ENCODE measurements at regions not wholly inside any gene's neighbourhood (a gene's known extent, or its start where the extent isn't known, plus 50 kb on each side); places are given as distances from the start of the nearest gene placed in this dataset.

DNA sequence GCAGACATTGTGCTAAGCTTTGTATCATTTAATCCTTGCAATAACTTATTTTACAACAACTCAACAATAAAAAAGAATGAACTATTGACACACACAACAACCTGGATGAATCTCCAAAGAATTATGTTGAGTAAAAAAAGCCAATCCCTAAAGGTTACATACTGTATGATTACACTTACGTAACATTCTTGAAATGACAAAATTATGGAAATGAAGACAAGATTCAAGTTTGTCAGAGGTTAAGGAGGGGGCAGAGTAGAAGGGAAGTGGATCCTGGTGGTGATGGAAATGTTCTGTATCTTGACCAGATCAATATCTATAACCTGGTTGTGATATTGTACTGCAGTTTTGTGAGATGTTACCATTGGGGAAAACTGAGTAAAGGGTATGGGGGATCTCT, 63.2 kb upstream of the LMNTD1 start:
- TF ChIP-seq, protein P1, sequence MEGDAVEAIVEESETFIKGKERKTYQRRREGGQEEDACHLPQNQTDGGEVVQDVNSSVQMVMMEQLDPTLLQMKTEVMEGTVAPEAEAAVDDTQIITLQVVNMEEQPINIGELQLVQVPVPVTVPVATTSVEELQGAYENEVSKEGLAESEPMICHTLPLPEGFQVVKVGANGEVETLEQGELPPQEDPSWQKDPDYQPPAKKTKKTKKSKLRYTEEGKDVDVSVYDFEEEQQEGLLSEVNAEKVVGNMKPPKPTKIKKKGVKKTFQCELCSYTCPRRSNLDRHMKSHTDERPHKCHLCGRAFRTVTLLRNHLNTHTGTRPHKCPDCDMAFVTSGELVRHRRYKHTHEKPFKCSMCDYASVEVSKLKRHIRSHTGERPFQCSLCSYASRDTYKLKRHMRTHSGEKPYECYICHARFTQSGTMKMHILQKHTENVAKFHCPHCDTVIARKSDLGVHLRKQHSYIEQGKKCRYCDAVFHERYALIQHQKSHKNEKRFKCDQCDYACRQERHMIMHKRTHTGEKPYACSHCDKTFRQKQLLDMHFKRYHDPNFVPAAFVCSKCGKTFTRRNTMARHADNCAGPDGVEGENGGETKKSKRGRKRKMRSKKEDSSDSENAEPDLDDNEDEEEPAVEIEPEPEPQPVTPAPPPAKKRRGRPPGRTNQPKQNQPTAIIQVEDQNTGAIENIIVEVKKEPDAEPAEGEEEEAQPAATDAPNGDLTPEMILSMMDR (IDR thresholded peaks at IDR 0.05) = no peak
- no peak for TF ChIP-seq POLR2A (IDR thresholded peaks at IDR 0.05)
- TF ChIP-seq EP300 (IDR thresholded peaks at IDR 0.05) = no peak

Measured in gastroesophageal sphincter (tissue), 3 donors.